PFSK-1 (cell line): ENCODE measurements at regions not wholly inside any gene's neighbourhood (a gene's known extent, or its start where the extent isn't known, plus 50 kb on each side); places are given as distances from the start of the nearest gene placed in this dataset.

ENCODE experiments used
- FOXP2 ChIP-seq: optimal IDR thresholded peaks from 2 replicates; pipeline ENCODE3; 2011; ENCODE audit warnings: borderline replicate concordance, control low read depth, inconsistent platforms; ENCODE audit not compliant: insufficient read depth; ENCODE audit errors: extremely low read length, extremely low read depth
- POLR2AphosphoS5 ChIP-seq: IDR thresholded peaks from 2 replicates; pipeline ENCODE4 v1.6.1; 2012; ENCODE audit warnings: low read depth, mild to moderate bottlenecking, control low read depth, low read length, moderate library complexity
- REST ChIP-seq, 2 experiments: IDR thresholded peaks; 2 replicates each; pipeline versions ENCODE4 v1.6.1 to v1.8.0; 2011 to 2012; ENCODE audit warnings: low read depth in 2 of 2, low read length in 2 of 2, control low read depth in 1 of 2, inconsistent platforms in 1 of 2, mild to moderate bottlenecking in 1 of 2, moderate library complexity in 1 of 2; ENCODE audit not compliant: insufficient read depth in 1 of 2
- SIN3A ChIP-seq: IDR thresholded peaks from 2 replicates; pipeline ENCODE4 v1.6.1; 2012; ENCODE audit warnings: mild to moderate bottlenecking, low read length, moderate library complexity, borderline replicate concordance; ENCODE audit not compliant: insufficient read depth
- TAF1 ChIP-seq: IDR thresholded peaks from 2 replicates; pipeline ENCODE4 v1.6.1; 2012; ENCODE audit warnings: low read length, control low read depth, borderline replicate concordance; ENCODE audit not compliant: insufficient read depth

- TF ChIP-seq POLR2AphosphoS5 (no peak), REST (IDR thresholded peaks at IDR 0.05; ENCODE audit: insufficient read depth in 1 of 2, low read depth in 2 of 2, low read length in 2 of 2) (no peak), FOXP2 (no peak), TAF1 (no peak), SIN3A (no peak)
These were observed 104.3 kb upstream of the ARL4C start for GRCh38 chr2:234601213-234601612.

GRCh38 chr2:234597576-234597861, 100.6 kb upstream of the ARL4C start:
- no peak for TF ChIP-seq POLR2AphosphoS5
- no peak for TF ChIP-seq FOXP2
- TF ChIP-seq REST (IDR thresholded peaks at IDR 0.05; ENCODE audit: insufficient read depth in 1 of 2, low read depth in 2 of 2, low read length in 2 of 2), result no peak
- no peak for TF ChIP-seq TAF1
- TF ChIP-seq SIN3A, result no peak

GRCh38 chr2:234596696-234597575, 100.1 kb upstream of the ARL4C start:
- TF ChIP-seq REST (IDR thresholded peaks at IDR 0.05; ENCODE audit: insufficient read depth in 1 of 2, low read depth in 2 of 2, low read length in 2 of 2), result no peak
- no peak for TF ChIP-seq TAF1
- TF ChIP-seq SIN3A, result no peak
- no peak for TF ChIP-seq POLR2AphosphoS5
- no peak for TF ChIP-seq FOXP2

- TF ChIP-seq TAF1 (no peak), FOXP2 (no peak), REST (IDR thresholded peaks at IDR 0.05; ENCODE audit: insufficient read depth in 1 of 2, low read depth in 2 of 2, low read length in 2 of 2) (no peak), SIN3A (no peak), POLR2AphosphoS5 (no peak)
These were observed 98.9 kb upstream of the ARL4C start for GRCh38 chr2:234595829-234596228.

- TF ChIP-seq TAF1 (no peak), POLR2AphosphoS5 (no peak), REST (IDR thresholded peaks at IDR 0.05; ENCODE audit: insufficient read depth in 1 of 2, low read depth in 2 of 2, low read length in 2 of 2) (no peak), SIN3A (no peak), FOXP2 (no peak)
These were observed 97.8 kb upstream of the ARL4C start for GRCh38 chr2:234594715-234595114.
